H54 (cell line): ENCODE measurements at regions not wholly inside any gene's neighbourhood (a gene's known extent, or its start where the extent isn't known, plus 50 kb on each side); places are given as distances from the start of the nearest gene placed in this dataset.
"Not testable (repeated sequence)": the region's sequence is repeated elsewhere in the genome, so short reads cannot be mapped to it uniquely, and the experiment has no call there.

ENCODE experiments used
- DNase-seq: peaks from one replicate; pipeline ENCODE4 v3.0.0; 2011; ENCODE audit warnings: low spot score, mixed read lengths; ENCODE audit not compliant: insufficient read length
- FAIRE-seq: peaks from 3 replicates; lab custom pipeline; 2011; peaks lifted over from hg19 to GRCh38; lab: Jason Lieb, UNC
- POLR2A ChIP-seq: IDR thresholded peaks from 2 replicates; pipeline ENCODE4 v1.6.1; 2011; ENCODE audit warnings: low read depth, mild to moderate bottlenecking, low read length

GRCh38 chr2:238711346-238711745 lies 136.5 kb upstream of the TWIST2 start:
- no peak for FAIRE-seq
- DNase-seq: no peak
- no peak for TF ChIP-seq POLR2A

- DNase-seq (no peak), FAIRE-seq (no peak)
- TF ChIP-seq POLR2A: no peak
Measured at GRCh38 chr2:238712011-238712410, 135.9 kb upstream of the TWIST2 start.

GRCh38 chr2:238713198-238713826 lies 134.6 kb upstream of the TWIST2 start:
- no peak for FAIRE-seq
- no peak for DNase-seq
- TF ChIP-seq POLR2A: no peak

- TF ChIP-seq POLR2A: no peak
- FAIRE-seq (no peak), DNase-seq (no peak)
Measured at GRCh38 chr2:238714038-238714528, 133.8 kb upstream of the TWIST2 start.

- no peak for TF ChIP-seq POLR2A
- FAIRE-seq (no peak), DNase-seq (no peak)
Measured at GRCh38 chr2:238716171-238716570, 131.7 kb upstream of the TWIST2 start.

- no peak for DNase-seq
- TF ChIP-seq POLR2A: no peak
- no peak for FAIRE-seq
Measured at GRCh38 chr2:238716585-238716984, 131.3 kb upstream of the TWIST2 start.

GRCh38 chr2:238717084-238717483 lies 130.8 kb upstream of the TWIST2 start:
- FAIRE-seq (no peak), DNase-seq (no peak)
- no peak for TF ChIP-seq POLR2A

GRCh38 chr2:238719641-238720040 lies 128.2 kb upstream of the TWIST2 start:
- DNase-seq (no peak), FAIRE-seq (no peak)
- no peak for TF ChIP-seq POLR2A

GRCh38 chr2:238720232-238720672 lies 127.6 kb upstream of the TWIST2 start:
- no peak for TF ChIP-seq POLR2A
- FAIRE-seq (no peak), DNase-seq (peak; percentile 52)

- DNase-seq (no peak), FAIRE-seq (no peak)
- no peak for TF ChIP-seq POLR2A
Measured at GRCh38 chr2:238722181-238722580, 125.7 kb upstream of the TWIST2 start.

GRCh38 chr2:238722883-238723282 lies 125.0 kb upstream of the TWIST2 start:
- no peak for FAIRE-seq
- DNase-seq: no peak
- TF ChIP-seq POLR2A: no peak

GRCh38 chr2:238723740-238724320 lies 124.1 kb upstream of the TWIST2 start:
- FAIRE-seq, DNase-seq: not testable (repeated sequence)

- no peak for TF ChIP-seq POLR2A
- FAIRE-seq: no peak
- no peak for DNase-seq
Measured at GRCh38 chr2:238724728-238725127, 123.2 kb upstream of the TWIST2 start.

- DNase-seq (no peak), FAIRE-seq (no peak)
- no peak for TF ChIP-seq POLR2A
Measured at GRCh38 chr2:238725298-238725697, 122.6 kb upstream of the TWIST2 start.
